ENCODE measurements at regions not wholly inside any gene's neighbourhood (a gene's known extent, or its start where the extent isn't known, plus 50 kb on each side); places are given as distances from the start of the nearest gene placed in this dataset.
"Not testable (repeated sequence)": the region's sequence is repeated elsewhere in the genome, so short reads cannot be mapped to it uniquely, and the experiment has no call there.

DNA sequence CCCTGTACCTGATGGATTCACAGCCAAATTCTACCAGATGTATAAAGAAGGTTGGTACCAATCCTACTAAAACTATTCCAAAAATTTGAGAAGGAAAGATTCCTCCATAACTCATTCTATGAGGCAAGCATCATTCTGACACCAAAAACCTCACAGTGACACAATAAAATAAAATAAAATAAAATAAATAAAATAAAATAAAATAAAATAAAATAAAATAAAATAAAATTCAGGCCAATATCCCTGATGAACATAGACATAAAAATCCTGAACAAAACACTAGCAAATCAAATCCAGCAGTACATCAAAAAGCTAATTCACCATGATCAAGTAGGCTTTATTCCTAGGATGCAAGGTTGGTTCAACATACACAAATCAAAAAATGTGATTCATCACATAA lies 108.1 kb downstream of the PROX1 start:
- not testable (repeated sequence) for DNase-seq

- no peak for DNase-seq
These were observed 113.5 kb downstream of the PROX1 start for GRCh38 chr1:214101246-214101645.

DNA sequence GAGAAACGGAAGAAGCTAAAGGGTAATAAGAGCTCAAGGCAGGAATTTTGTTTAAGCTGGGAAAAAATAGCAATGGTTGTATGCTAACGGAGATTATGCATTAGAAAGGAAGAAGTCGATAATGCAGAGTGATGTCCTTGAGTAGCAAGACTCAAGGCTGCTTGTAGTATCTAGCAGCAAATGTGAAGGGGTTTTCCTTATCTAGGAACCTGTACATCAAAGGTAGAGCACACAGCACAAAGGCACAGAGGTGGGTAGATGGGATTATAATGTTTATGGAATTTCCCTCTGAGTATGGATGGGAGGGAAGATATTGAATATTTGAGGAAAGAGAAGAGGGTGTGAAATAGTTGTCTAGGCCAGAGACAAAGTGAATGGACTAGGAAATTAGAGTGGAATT lies 114.1 kb downstream of the PROX1 start:
- no peak for DNase-seq

GRCh38 chr1:214102907-214103306 lies 115.1 kb downstream of the PROX1 start:
- no peak for DNase-seq

DNA sequence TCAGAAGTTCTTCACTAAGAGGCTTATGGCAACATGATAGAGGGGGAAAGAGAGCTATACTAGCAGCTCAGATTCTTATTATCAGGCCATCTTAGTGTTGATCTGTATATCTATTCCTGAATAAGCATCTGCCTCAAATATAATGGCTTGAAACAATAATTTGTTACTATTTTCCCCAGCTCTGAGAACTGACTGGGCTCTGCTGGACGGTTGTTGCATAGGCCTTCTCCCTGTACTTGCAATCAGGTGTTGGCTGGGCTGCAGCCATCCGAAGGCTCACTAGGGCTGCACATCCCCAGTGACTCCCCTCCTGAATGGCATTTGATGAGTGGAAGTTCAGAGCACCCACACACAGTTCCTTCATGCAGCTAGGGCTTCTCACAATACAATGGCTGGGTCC lies 116.0 kb downstream of the PROX1 start:
- no peak for DNase-seq

- DNase-seq: no peak
These were observed 118.6 kb downstream of the PROX1 start for GRCh38 chr1:214106375-214106774.

GRCh38 chr1:214107322-214108096 lies 119.7 kb downstream of the PROX1 start:
- DNase-seq: no peak

- DNase-seq: no peak
These were observed 120.3 kb downstream of the PROX1 start for GRCh38 chr1:214108097-214108446.

GRCh38 chr1:214111796-214112195 lies 124.0 kb downstream of the PROX1 start:
- DNase-seq: no peak

DNA sequence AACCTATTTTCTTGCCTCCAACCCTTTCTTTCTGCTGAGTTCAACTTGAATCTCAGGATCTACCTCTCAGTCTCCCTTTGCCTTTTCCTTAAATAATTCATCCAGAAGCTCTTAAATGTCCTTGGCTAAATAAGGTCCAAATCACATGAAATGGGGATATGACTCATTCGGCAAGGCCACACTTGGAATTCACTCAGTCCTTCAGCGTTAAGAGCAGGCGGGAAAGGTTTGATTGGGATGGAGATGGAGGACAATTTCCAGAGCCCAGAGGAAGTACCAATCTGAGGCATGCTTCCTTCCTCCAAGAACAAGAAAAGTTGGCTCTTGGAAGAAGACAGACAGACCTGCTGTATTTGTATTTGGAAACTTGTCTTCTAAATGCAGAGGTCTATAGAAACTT lies 128.5 kb downstream of the PROX1 start:
- DNase-seq: no peak

DNA sequence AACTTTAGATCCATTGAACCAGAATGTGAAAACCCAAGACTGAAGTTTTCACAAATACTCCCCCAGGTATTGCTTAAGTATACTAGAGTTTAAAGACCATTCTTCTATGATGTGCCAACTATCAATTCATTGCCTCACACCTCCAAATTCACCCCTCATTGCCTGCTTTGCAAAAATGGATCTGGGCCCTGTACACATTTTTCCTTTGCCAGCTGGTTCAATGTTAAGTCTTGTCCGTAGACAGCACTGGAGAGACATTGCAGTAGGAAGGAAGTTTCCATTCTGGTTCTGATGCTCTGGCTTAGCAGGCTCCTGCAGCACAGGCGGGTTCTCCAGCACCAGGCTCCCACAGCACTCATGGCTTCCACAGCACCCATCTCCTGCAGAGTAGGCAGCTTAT lies 130.0 kb downstream of the PROX1 start:
- no peak for DNase-seq

DNA sequence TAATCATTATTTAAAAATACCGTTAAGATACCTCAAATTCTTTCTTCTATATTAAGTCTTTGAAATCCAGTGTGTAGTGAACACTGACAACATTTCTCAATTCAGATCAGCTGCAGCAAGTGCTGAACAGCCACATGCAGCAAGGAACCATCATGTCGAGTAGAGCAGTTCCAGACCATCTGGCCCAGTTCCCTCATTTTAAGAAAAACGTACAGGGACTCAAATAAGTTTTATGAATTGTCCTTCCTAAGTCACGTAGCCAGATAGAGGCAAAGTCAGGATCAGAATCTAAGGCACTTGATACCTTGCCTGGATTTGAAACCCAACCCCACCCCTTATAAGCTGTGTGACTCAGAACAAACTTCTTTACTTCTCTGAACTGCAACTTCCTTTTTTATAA lies 132.4 kb downstream of the PROX1 start:
- no peak for DNase-seq

- DNase-seq: no peak
These were observed 133.2 kb downstream of the PROX1 start for GRCh38 chr1:214120951-214121350.

GRCh38 chr1:214122110-214122509 lies 134.3 kb downstream of the PROX1 start:
- DNase-seq: no peak

DNA sequence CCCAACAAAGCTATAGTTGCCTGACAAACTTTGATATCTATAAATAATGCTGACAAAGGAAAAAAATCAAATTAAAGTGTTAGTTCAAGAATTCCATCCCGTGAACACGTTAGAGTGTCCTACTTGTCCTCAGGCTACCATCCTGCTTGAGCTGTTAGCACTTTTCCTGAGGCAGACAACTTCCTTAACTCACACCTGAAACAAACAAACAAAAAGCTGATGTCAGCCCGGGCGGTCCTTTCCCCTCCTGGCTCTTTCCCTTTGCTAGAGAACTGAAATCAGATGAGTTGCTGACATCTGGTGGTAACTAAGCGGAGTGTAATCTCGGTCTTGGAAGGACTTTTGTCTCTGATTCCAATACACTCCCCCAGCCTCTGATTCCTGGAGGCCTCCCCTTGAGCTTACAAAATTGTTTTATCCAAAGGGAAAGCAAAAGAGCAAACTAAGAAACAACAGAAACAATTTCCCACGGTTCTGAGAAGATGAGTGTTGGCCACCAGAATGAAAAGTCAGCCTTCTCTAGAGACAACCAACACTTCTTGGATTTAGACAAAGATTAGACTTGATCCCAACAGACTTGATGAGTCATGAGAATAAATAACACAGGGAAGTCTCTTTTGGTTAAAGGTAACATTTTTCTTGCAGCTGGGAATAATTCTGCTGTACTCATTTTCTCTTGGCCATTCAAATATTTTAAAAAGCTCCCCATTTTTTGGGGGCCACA lies 135.4 kb downstream of the PROX1 start:
- peak; percentile 63 for DNase-seq

- no peak for DNase-seq
These were observed 136.6 kb downstream of the PROX1 start for GRCh38 chr1:214124281-214124805.

DNA sequence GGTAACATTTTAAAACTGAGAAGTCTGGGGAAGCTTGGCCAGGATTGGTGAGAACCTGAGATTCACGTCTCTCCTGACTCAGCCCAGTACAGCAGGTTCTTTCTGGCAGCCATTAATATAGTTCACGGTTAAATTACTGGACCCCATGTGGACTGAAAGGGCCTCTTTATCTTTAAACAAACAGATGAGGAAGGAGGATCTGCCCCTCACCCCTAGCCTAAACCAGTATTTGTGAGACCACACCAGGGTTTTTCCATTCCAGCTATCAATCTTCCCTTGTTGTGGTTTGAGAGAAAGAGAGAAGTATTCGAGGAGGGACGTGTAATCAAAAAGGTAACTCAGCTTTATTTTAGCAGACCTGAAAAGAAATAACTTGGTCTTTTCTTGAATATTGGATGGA lies 137.1 kb downstream of the PROX1 start:
- no peak for DNase-seq

DNA sequence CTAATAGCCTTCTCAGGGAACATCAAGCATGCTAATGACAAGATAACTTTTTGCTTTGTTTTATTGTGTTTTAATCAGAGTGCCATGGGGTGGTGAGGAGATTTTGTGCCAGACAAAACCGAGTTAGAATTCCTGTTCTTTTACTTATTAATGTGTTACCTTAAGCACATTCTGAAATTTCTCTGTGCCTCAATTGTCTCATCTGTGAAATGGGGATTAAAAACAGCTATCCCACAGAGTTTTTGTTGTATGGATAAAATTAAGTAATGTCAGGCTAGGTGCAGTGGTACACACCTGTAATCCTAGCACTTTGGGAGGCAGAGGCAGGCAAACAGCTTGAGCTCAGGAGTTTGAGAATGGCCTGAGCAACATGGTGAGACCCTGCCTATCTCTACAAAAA lies 138.0 kb downstream of the PROX1 start:
- no peak for DNase-seq

DNA sequence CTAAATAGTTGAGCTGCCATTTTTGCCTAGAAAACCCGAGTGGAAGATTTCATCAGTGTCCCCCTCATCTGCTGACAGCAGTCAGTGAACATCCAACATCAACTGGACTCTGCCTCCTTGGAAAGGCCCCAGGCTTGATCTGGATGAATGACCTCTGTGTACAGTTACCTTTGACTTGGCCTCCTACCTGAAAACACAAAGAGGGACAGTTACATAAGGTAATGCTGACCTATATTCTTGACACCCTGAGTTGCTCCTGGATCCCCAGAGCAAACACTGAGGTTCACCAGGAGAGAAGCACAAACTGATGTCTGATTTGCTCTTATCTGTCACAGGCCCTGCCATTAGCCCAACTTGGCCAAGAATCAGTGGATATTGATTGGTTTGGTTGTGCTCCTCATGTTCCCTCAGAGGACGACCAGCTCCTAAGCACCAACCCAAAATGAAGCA lies 138.9 kb downstream of the PROX1 start:
- no peak for DNase-seq

DNA sequence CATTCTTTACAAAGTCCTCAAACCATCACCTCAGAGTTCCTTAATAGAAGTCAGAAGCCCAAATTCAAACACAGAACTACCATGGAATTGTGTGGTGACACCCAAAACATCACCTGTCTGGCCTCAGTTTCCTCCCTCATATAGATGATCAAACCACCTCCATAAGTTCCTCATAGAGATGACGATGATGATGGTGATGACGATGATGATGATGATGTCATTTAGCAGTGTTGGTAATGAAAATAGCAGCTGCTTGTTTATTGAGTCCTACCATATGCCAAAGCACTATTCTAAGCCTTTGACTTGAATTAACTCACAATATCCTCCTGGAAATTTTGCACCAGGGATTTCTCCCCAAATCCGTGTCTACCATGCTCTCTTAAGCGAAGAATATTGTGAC lies 139.9 kb downstream of the PROX1 start:
- no peak for DNase-seq

DNA sequence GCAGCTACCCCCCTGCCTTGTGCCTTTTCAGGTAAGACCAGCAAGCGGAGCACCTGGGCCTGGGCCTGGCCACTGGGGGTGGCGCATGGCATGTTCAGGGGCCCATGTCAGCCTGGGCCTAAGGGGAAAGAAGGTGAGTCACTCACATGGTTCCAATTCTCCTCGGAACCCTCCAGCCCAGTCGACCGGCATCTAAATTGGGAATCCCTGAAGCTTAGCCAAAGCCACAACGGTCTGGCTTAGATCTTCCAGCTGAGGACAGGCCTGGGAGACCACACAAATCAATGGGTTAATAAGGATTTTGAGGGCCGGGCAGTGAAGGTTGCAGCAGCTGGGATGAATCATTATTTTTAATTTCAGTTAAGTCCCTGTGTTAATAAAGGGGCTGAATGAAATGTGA lies 145.1 kb upstream of the SMYD2 start:
- no peak for DNase-seq

DNA sequence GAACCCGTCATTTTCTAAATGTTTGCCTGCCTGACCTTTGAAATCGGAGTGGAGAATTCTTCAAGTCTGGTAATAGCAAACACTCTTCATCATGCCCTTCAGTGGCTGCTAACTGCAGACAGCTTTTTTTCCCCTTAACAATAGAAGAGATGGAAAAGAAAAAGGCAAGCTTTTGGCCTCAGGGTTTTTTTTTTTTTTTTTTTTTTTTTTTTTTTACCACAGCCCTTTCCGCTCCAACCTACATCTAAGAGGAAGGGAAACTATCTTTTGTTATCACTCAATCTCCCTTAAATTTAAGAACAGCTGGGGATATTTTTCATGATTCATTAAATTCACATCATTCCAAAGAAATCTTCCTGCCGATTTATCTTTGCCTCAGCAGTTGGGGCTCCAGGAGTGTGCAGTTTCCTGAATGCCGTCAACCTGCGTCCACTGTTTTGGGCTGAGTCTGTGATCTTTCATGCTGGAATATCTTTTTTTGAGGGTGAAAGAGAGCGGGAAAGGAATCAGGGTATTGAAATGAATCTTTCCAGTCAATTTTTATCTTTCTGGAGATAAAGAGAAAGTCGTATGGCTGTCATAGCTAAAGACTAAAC lies 144.5 kb upstream of the SMYD2 start:
- DNase-seq: no peak

GRCh38 chr1:214141486-214141885 lies 139.5 kb upstream of the SMYD2 start:
- no peak for DNase-seq
